Naive thymus-derived CD8-positive, alpha-beta T cell (primary cell): ENCODE measurements at regions not wholly inside any gene's neighbourhood (a gene's known extent, or its start where the extent isn't known, plus 50 kb on each side); places are given as distances from the start of the nearest gene placed in this dataset.

ENCODE experiments used
- ATAC-seq, 2 donors: fragments of 150-1000 bp; cut with Tn5 transposase in 1 of 2; sonication (Bioruptor Pico), chemical (Tn5 transposase) in 1 of 2; 1 replicate in 1 of 2; 2 replicates in 1 of 2; pipeline ENCODE4 v1.10.0; 2021; ENCODE audit warnings: mild to moderate bottlenecking in 2 of 2, moderate library complexity in 2 of 2
- POLR2A ChIA-PET: fragments of 350-600 bp; sonication (Branson Sonifier 250); formaldehyde crosslinking; loops from one replicate; lab custom pipeline; 2021; ENCODE audit warnings: antibody characterized with exemption; lab: Charles Lee
- DNase-seq, 10 donors: peaks; one replicate each; pipeline versions ENCODE4 v3.0.0 to v3.0.0-alpha.2; 2020 to 2022
- H3K27ac Mint-ChIP-seq, 10 donors: one replicate each; pipeline ENCODE4 v1.8.0; 2020 to 2022; ENCODE audit warnings: mild to moderate bottlenecking in 10 of 10, mixed read lengths in 10 of 10, moderate library complexity in 4 of 10, inconsistent platforms in 1 of 10
- H3K27me3 Mint-ChIP-seq, 5 donors: one replicate each; pipeline ENCODE4 v1.8.0; 2021 to 2022; ENCODE audit warnings: mixed read lengths in 5 of 5
- H3K36me3 Mint-ChIP-seq, 3 donors: one replicate each; pipeline ENCODE4 v1.8.0; 2020 to 2022; ENCODE audit warnings: mixed read lengths in 3 of 3, mild to moderate bottlenecking in 2 of 3, inconsistent platforms in 1 of 3
- H3K4me1 Mint-ChIP-seq, 4 donors: one replicate each; pipeline ENCODE4 v1.8.0; 2021 to 2022; ENCODE audit warnings: mixed read lengths in 4 of 4
- H3K4me3 Mint-ChIP-seq, 10 donors: one replicate each; pipeline ENCODE4 v1.8.0; 2020 to 2022; ENCODE audit warnings: mild to moderate bottlenecking in 10 of 10, mixed read lengths in 10 of 10, moderate library complexity in 6 of 10, inconsistent platforms in 1 of 10
- H3K9me3 Mint-ChIP-seq, 9 donors: one replicate each; pipeline ENCODE4 v1.8.0; 2020 to 2022; ENCODE audit warnings: mixed read lengths in 9 of 9, mild to moderate bottlenecking in 3 of 9, inconsistent platforms in 1 of 9, moderate library complexity in 1 of 9

GRCh38 chr1:118340928-118341910 lies 156.2 kb upstream of the SPAG17 start:
- POLR2A ChIA-PET, result no interaction called here
- Mint-ChIP-seq H3K4me3 (no peak overlapping the region), H3K4me1 (peaks cover 0 to 2% (median 0%) of the 10 kb centered on the region in 4 donors), H3K27ac (no peak overlapping the region), H3K27me3 (peaks cover 0 to 4% (median 0%) of the 10 kb centered on the region in 5 donors), H3K9me3 (peaks cover 0 to 13% (median 2%) of the 10 kb centered on the region in 9 donors), H3K36me3 (no peaks in the 10 kb centered on the region)
- ATAC-seq (no peak), DNase-seq (no peak)

DNA sequence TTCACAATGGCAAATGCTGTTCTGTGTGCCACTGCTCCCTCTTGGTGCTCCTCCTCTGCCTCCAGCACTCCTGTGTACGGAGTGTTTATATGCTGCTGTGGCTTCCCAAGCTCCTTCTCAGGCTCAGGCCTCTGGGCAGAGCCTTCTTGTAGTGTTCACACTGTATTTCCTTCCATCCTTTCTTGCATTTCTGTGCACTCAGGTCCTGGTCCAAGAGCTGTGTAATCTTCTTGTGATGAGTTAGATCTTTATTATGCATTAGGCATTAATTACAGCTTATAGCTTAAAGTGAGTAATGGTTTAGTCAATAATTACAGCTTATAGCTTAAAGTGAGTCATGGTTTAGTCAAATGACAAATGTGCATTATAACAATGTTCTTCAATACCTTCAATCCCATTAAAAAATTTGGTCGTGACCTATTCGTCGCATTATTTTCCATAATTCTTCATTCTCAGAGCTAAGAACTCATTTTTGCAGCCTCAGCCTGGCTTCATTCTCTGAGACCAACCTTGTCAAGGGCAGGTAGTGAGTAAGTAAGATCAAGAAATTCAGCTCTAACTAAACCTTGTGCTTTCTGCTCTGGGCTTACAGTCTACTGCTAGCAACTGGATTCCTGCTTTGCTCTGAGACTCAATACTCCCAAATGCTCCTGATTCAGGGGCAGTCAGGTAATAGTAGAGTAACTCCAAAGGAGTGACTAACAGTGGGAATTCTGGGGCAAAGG lies 154.5 kb upstream of the SPAG17 start:
- Mint-ChIP-seq H3K36me3 (no peaks in the 10 kb centered on the region), H3K4me3 (no peak overlapping the region), H3K4me1 (peaks cover 0 to 2% (median 0%) of the 10 kb centered on the region in 4 donors), H3K9me3 (peaks cover 0 to 19% (median 2%) of the 10 kb centered on the region in 9 donors), H3K27me3 (peaks cover 0 to 4% (median 0%) of the 10 kb centered on the region in 5 donors), H3K27ac (no peak overlapping the region)
- ATAC-seq (no peak), DNase-seq (no peak)
- POLR2A ChIA-PET, result no interaction called here

- Mint-ChIP-seq H3K4me1 (peaks cover 0 to 2% (median 0%) of the 10 kb centered on the region in 4 donors), H3K27me3 (peaks cover 0 to 4% (median 0%) of the 10 kb centered on the region in 5 donors), H3K4me3 (no peak overlapping the region), H3K27ac (no peak overlapping the region), H3K36me3 (no peaks in the 10 kb centered on the region), H3K9me3 (peaks cover 0 to 17% (median 3%) of the 10 kb centered on the region in 9 donors)
- ATAC-seq, result no peak
- DNase-seq, result no peak
- POLR2A ChIA-PET, result no interaction called here
Measured at GRCh38 chr1:118338936-118339335, 153.9 kb upstream of the SPAG17 start.

DNA sequence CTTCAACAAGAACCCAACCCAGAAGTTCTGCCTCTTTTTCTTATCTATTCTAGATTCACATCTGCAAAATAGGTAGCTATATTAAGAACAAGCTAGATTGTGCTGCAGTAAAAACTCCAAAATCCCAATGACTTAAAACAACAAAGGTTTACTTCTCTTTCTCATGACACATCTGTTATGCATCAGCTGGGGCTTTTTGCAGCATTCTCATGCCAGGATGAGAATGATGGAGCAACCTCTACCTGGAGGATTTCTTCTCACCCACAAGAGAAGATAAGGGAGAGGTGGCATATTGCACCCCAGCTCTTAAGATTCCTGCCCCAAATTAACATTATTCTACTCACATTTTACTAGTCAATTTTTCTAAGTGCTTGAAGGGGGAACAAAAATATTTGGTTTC lies 152.3 kb upstream of the SPAG17 start:
- no peak overlapping the region for H3K27ac Mint-ChIP-seq
- POLR2A ChIA-PET, result no interaction called here
- H3K4me3 Mint-ChIP-seq, result no peak overlapping the region
- no peaks in the 10 kb centered on the region for H3K27me3 Mint-ChIP-seq
- H3K36me3 Mint-ChIP-seq, result no peaks in the 10 kb centered on the region
- peaks cover 0 to 9% (median 2%) of the 10 kb centered on the region in 9 donors for H3K9me3 Mint-ChIP-seq
- H3K4me1 Mint-ChIP-seq, result peaks cover 0 to 2% (median 0%) of the 10 kb centered on the region in 4 donors
- no peak for DNase-seq
- ATAC-seq, result no peak

DNA sequence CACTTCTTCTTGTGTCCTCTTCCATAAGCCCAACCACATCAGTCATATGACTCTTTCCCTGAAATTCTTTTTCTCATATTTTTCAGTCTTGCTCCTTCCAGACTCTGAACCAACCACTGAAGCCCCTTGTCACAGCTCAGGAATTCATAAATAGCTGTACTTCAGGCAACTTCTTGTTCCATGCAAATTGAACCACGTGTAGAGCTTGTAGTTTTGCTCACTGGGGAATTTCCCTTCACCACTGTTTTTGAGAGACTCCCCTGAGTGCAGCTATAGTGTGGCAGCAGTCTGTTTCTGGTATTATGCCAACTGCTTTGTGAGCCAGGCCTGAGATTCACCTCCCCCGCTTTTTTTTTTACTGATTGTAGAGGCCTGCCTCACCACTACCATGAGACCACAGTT lies 150.3 kb upstream of the SPAG17 start:
- peaks cover 0 to 17% (median 5%) of the 10 kb centered on the region in 9 donors for H3K9me3 Mint-ChIP-seq
- H3K4me1 Mint-ChIP-seq, result peaks cover 0 to 2% (median 0%) of the 10 kb centered on the region in 4 donors
- DNase-seq, result no peak
- POLR2A ChIA-PET, result no interaction called here
- ATAC-seq, result no peak
- H3K36me3 Mint-ChIP-seq, result no peaks in the 10 kb centered on the region
- H3K27me3 Mint-ChIP-seq, result no peaks in the 10 kb centered on the region
- H3K27ac Mint-ChIP-seq, result no peak overlapping the region
- H3K4me3 Mint-ChIP-seq, result no peak overlapping the region

DNA sequence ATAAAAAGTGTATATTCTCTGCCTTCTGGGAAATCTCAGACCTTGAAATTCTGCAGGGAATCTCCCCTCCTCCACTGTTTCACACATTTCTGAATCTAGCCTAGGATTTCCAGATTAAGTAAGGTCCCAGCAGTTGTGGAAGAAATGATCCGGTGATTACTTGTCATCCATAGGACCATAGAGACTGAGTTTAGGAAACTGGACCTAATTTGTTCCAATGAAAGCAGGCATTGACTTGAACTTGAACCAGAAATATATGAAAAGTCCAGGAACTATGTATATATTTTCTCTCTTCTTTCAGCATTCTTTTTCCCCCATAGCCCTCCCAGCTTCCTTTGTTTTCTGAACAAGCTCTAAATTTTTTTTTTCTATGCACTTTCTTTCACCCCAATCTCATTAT lies 149.5 kb upstream of the SPAG17 start:
- Mint-ChIP-seq H3K27ac (no peak overlapping the region), H3K4me1 (peaks cover 0 to 2% (median 0%) of the 10 kb centered on the region in 4 donors), H3K4me3 (no peak overlapping the region), H3K27me3 (no peaks in the 10 kb centered on the region), H3K36me3 (no peaks in the 10 kb centered on the region), H3K9me3 (peaks cover 0 to 19% (median 6%) of the 10 kb centered on the region in 9 donors)
- POLR2A ChIA-PET, result no interaction called here
- ATAC-seq (no peak), DNase-seq (no peak)

DNA sequence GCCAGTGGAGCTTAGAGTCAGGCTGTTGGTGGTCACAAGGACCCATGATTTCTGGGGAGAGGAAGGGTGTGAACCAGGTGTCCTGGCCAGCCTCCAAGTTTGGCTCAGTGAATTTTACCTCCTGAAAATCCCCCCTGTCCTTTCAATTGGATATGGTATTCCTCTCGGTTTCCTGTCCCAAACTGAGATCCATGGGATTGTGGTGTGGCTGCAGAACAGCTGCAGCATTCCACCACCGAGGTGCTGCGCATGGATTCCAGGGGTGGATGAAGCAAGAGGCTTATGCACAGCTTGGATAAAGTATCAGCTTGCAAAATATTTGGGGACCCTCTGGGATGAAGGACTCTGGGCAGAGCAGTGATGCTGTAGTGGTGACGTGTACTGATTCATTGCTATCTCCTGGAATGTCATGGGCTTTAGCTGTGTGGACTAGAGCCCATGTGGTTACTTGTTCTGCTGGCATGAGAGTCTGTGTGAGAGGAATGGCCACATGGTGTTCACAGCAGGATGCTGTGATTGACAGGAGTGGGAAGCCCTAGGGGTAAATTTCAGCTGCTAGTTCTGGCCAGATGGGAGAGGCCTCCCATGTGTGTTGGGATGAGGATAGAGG lies 148.7 kb upstream of the SPAG17 start:
- Mint-ChIP-seq H3K4me3 (no peak overlapping the region), H3K27me3 (no peaks in the 10 kb centered on the region), H3K27ac (no peak overlapping the region), H3K36me3 (no peaks in the 10 kb centered on the region), H3K9me3 (peaks cover 0 to 19% (median 6%) of the 10 kb centered on the region in 9 donors), H3K4me1 (no peaks in the 10 kb centered on the region)
- no peak for DNase-seq
- POLR2A ChIA-PET, result no interaction called here
- ATAC-seq, result no peak

- Mint-ChIP-seq H3K27ac (no peak overlapping the region), H3K4me1 (no peaks in the 10 kb centered on the region), H3K4me3 (no peak overlapping the region), H3K9me3 (peaks cover 0 to 13% (median 3%) of the 10 kb centered on the region in 9 donors), H3K27me3 (peaks cover 0 to 8% (median 0%) of the 10 kb centered on the region in 5 donors), H3K36me3 (no peaks in the 10 kb centered on the region)
- DNase-seq (no peak), ATAC-seq (no peak)
- POLR2A ChIA-PET, result no interaction called here
Measured at GRCh38 chr1:118326960-118327629, 142.1 kb upstream of the SPAG17 start.

GRCh38 chr1:118325550-118326225 lies 140.7 kb upstream of the SPAG17 start:
- Mint-ChIP-seq H3K9me3 (peaks cover 0 to 7% (median 4%) of the 10 kb centered on the region in 9 donors), H3K27ac (no peak overlapping the region), H3K4me1 (no peaks in the 10 kb centered on the region), H3K4me3 (no peak overlapping the region), H3K27me3 (peaks cover 0 to 8% (median 0%) of the 10 kb centered on the region in 5 donors), H3K36me3 (no peaks in the 10 kb centered on the region)
- POLR2A ChIA-PET, result no interaction called here
- ATAC-seq, result no peak
- no peak for DNase-seq

- ATAC-seq (no peak), DNase-seq (no peak)
- H3K9me3 Mint-ChIP-seq, result peaks cover 0 to 11% (median 3%) of the 10 kb centered on the region in 9 donors
- POLR2A ChIA-PET, result no interaction called here
- H3K36me3 Mint-ChIP-seq, result no peaks in the 10 kb centered on the region
- H3K4me1 Mint-ChIP-seq, result no peaks in the 10 kb centered on the region
- H3K27me3 Mint-ChIP-seq, result peaks cover 0 to 8% (median 0%) of the 10 kb centered on the region in 5 donors
- no peak overlapping the region for H3K27ac Mint-ChIP-seq
- H3K4me3 Mint-ChIP-seq, result no peak overlapping the region
Measured at GRCh38 chr1:118323246-118323645, 138.2 kb upstream of the SPAG17 start.

DNA sequence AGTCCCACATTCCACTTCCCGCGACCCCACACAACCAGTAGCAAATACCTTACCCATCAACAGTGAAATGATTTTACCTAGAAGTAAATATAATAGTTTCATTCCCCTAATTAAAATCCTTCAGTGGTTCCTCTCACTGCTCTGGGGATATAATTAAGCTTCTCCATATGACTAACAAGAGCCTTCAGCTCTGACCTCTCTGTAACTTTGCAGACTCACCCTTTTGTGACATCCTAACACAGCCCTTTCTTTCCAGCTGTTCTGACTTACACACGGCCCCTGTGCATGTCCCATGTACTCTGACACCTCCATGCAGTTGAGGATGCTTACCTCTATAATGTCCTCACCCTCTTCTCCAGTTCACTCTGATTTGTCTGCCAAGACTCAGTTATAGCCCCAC lies 137.3 kb upstream of the SPAG17 start:
- DNase-seq (no peak), ATAC-seq (no peak)
- Mint-ChIP-seq H3K4me3 (no peak overlapping the region), H3K36me3 (no peaks in the 10 kb centered on the region), H3K27ac (no peak overlapping the region), H3K9me3 (peaks cover 0 to 11% (median 4%) of the 10 kb centered on the region in 9 donors), H3K27me3 (peaks cover 0 to 12% (median 0%) of the 10 kb centered on the region in 5 donors), H3K4me1 (no peaks in the 10 kb centered on the region)
- POLR2A ChIA-PET, result no interaction called here

GRCh38 chr1:118321840-118322239 lies 136.8 kb upstream of the SPAG17 start:
- Mint-ChIP-seq H3K4me3 (no peak overlapping the region), H3K27me3 (peaks cover 0 to 13% (median 0%) of the 10 kb centered on the region in 5 donors), H3K9me3 (peaks cover 0 to 11% (median 4%) of the 10 kb centered on the region in 9 donors), H3K27ac (no peak overlapping the region), H3K4me1 (no peaks in the 10 kb centered on the region), H3K36me3 (no peaks in the 10 kb centered on the region)
- DNase-seq (no peak), ATAC-seq (no peak)
- POLR2A ChIA-PET, result no interaction called here
